ENCODE measurements at regions not wholly inside any gene's neighbourhood (a gene's known extent, or its start where the extent isn't known, plus 50 kb on each side); places are given as distances from the start of the nearest gene placed in this dataset.

- peak in 1 of 3 experiments; percentile 26; a peak in 1 of 6 replicates for TF ChIP-seq CTCF (IDR thresholded peaks at IDR 0.05 in 2 of 3, conservative IDR thresholded peaks at IDR 0.05 in 1 of 3; ENCODE audit: insufficient read depth in 2 of 3, low read depth in 1 of 3, low read length in 3 of 3)
- TF ChIP-seq, protein P1, sequence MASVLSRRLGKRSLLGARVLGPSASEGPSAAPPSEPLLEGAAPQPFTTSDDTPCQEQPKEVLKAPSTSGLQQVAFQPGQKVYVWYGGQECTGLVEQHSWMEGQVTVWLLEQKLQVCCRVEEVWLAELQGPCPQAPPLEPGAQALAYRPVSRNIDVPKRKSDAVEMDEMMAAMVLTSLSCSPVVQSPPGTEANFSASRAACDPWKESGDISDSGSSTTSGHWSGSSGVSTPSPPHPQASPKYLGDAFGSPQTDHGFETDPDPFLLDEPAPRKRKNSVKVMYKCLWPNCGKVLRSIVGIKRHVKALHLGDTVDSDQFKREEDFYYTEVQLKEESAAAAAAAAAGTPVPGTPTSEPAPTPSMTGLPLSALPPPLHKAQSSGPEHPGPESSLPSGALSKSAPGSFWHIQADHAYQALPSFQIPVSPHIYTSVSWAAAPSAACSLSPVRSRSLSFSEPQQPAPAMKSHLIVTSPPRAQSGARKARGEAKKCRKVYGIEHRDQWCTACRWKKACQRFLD (CRISPR knock-in tag; IDR thresholded peaks at IDR 0.05), result no peak
- TF ChIP-seq CREB3L1 (IDR thresholded peaks at IDR 0.05; ENCODE audit: borderline replicate concordance, low read depth), result no peak
- TF ChIP-seq CCNT2 (IDR thresholded peaks at IDR 0.05; ENCODE audit: borderline replicate concordance, extremely low read depth, insufficient read length, low read depth, low read length), result no peak
- TF ChIP-seq TFAM (CRISPR knock-in tag; conservative IDR thresholded peaks at IDR 0.05), result no peak
- TF ChIP-seq, protein P2, sequence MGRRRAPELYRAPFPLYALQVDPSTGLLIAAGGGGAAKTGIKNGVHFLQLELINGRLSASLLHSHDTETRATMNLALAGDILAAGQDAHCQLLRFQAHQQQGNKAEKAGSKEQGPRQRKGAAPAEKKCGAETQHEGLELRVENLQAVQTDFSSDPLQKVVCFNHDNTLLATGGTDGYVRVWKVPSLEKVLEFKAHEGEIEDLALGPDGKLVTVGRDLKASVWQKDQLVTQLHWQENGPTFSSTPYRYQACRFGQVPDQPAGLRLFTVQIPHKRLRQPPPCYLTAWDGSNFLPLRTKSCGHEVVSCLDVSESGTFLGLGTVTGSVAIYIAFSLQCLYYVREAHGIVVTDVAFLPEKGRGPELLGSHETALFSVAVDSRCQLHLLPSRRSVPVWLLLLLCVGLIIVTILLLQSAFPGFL (CRISPR knock-in tag; IDR thresholded peaks at IDR 0.05), result no peak
- no peak for TF ChIP-seq POLR2AphosphoS5 (IDR thresholded peaks at IDR 0.05; ENCODE audit: control insufficient read depth, insufficient read depth, low read depth, low read length)
These were observed 73.7 kb upstream of the MARK1 start for GRCh38 chr1:220454155-220454777.

Data from K562 (cell line).